ENCODE measurements at regions not wholly inside any gene's neighbourhood (a gene's known extent, or its start where the extent isn't known, plus 50 kb on each side); places are given as distances from the start of the nearest gene placed in this dataset.

GRCh38 chr18:24841536-24841935 lies 381.1 kb downstream of the HRH4 start:
- no peak overlapping the region for H3K23ac ChIP-seq (ENCODE audit: insufficient read length, low read depth, low read length)
- H2BK20ac ChIP-seq (ENCODE audit: low read depth, low read length, poor library complexity, severe bottlenecking): no peak overlapping the region
- H3K9me3 ChIP-seq (ENCODE audit: control insufficient read depth, low read depth, low read length): no peaks in the 10 kb centered on the region
- 100% methylated on average over 2 of the region's 8 CpGs for WGBS (ENCODE audit: extremely low coverage, insufficient read length, low lambda C conversion rate)
- no peak overlapping the region for H4K91ac ChIP-seq (ENCODE audit: insufficient read length, low read depth, low read length)
- no peak for DNase-seq
- H3K79me2 ChIP-seq (ENCODE audit: insufficient read depth, low read length): no peaks in the 10 kb centered on the region
- no peaks in the 10 kb centered on the region for H3K79me1 ChIP-seq (ENCODE audit: insufficient read depth, low read depth, low read length, poor library complexity, severe bottlenecking)
- H3K4me1 ChIP-seq (ENCODE audit: insufficient read depth, low read length): no peaks in the 10 kb centered on the region
- Mint-ChIP-seq H3K9me3 (peaks cover 2 to 3% of the 10 kb centered on the region in 2 experiments; a peak in 1 of 5 replicates), H3K27me3 (ENCODE audit: low read depth) (no peaks in the 10 kb centered on the region; the same call in none of the 2 replicates), H3K4me3 (no peak overlapping the region), H3K27ac (no peak overlapping the region), H3K36me3 (ENCODE audit: insufficient read depth in 1 of 3, low read depth in 3 of 3) (no peaks in the 10 kb centered on the region; a peak in 1 of 7 replicates), H3K4me1 (peaks cover 15 to 19% of the 10 kb centered on the region in 2 experiments)
- no peak overlapping the region for H2BK15ac ChIP-seq (ENCODE audit: low read depth, low read length)
- no peak overlapping the region for H2BK5ac ChIP-seq (ENCODE audit: insufficient read length, low read length)
- H3K27ac ChIP-seq (ENCODE audit: insufficient read length, low read depth, low read length): no peak overlapping the region
- H3K56ac ChIP-seq (ENCODE audit: insufficient read length, low read depth, low read length): no peak overlapping the region
- no peaks in the 10 kb centered on the region for H4K20me1 ChIP-seq (ENCODE audit: control insufficient read depth, insufficient read depth, insufficient read length)
- no peak overlapping the region for H4K5ac ChIP-seq (ENCODE audit: insufficient read length, low read depth, low read length)
- H3T11ph ChIP-seq (ENCODE audit: low read length): no peak overlapping the region
- no peak overlapping the region for H3K14ac ChIP-seq (ENCODE audit: insufficient read depth, low read length)
- no peaks in the 10 kb centered on the region for H3K27me3 ChIP-seq (ENCODE audit: insufficient read depth, low read length)
- H3K4ac ChIP-seq (ENCODE audit: low read depth, low read length): no peak overlapping the region
- H3K23me2 ChIP-seq (ENCODE audit: insufficient read length, low read depth, low read length, poor library complexity, severe bottlenecking): no peaks in the 10 kb centered on the region
- no peak overlapping the region for H2AK5ac ChIP-seq (ENCODE audit: insufficient read length, low read length)
- H4K8ac ChIP-seq (replicated peaks; ENCODE audit: insufficient read length, low read depth, low read length): no peak overlapping the region
- H3K18ac ChIP-seq (ENCODE audit: insufficient read length, low read depth, low read length): no peak overlapping the region
- no peak overlapping the region for H2BK12ac ChIP-seq (ENCODE audit: insufficient read length, low read depth, low read length)
- H3K4me2 ChIP-seq (ENCODE audit: insufficient read depth, insufficient read length, low read length): no peak overlapping the region
- H3K9ac ChIP-seq (ENCODE audit: extremely low read depth, insufficient read length, low read length): no peak overlapping the region
- TF ChIP-seq, protein P1, sequence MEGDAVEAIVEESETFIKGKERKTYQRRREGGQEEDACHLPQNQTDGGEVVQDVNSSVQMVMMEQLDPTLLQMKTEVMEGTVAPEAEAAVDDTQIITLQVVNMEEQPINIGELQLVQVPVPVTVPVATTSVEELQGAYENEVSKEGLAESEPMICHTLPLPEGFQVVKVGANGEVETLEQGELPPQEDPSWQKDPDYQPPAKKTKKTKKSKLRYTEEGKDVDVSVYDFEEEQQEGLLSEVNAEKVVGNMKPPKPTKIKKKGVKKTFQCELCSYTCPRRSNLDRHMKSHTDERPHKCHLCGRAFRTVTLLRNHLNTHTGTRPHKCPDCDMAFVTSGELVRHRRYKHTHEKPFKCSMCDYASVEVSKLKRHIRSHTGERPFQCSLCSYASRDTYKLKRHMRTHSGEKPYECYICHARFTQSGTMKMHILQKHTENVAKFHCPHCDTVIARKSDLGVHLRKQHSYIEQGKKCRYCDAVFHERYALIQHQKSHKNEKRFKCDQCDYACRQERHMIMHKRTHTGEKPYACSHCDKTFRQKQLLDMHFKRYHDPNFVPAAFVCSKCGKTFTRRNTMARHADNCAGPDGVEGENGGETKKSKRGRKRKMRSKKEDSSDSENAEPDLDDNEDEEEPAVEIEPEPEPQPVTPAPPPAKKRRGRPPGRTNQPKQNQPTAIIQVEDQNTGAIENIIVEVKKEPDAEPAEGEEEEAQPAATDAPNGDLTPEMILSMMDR (conservative IDR thresholded peaks at IDR 0.05): no peak
- H2AFZ ChIP-seq (ENCODE audit: low read length): no peak overlapping the region
- H2BK120ac ChIP-seq (ENCODE audit: low read depth, low read length, poor library complexity, severe bottlenecking): no peak overlapping the region
